ENCODE measurements at regions not wholly inside any gene's neighbourhood (a gene's known extent, or its start where the extent isn't known, plus 50 kb on each side); places are given as distances from the start of the nearest gene placed in this dataset.

- no peak for FAIRE-seq
Observed at GRCh38 chr14:40887912-40888311, 718.8 kb upstream of the LRFN5 start.

GRCh38 chr14:40870252-40870651, 736.4 kb upstream of the LRFN5 start:
- FAIRE-seq, result no peak

GRCh38 chr14:40859055-40859454, 747.6 kb upstream of the LRFN5 start:
- no peak for FAIRE-seq

- no peak for FAIRE-seq
Observed at GRCh38 chr14:40855343-40855742, 751.3 kb upstream of the LRFN5 start.

GRCh38 chr14:40850191-40850590, 756.5 kb upstream of the LRFN5 start:
- FAIRE-seq, result no peak

DNA sequence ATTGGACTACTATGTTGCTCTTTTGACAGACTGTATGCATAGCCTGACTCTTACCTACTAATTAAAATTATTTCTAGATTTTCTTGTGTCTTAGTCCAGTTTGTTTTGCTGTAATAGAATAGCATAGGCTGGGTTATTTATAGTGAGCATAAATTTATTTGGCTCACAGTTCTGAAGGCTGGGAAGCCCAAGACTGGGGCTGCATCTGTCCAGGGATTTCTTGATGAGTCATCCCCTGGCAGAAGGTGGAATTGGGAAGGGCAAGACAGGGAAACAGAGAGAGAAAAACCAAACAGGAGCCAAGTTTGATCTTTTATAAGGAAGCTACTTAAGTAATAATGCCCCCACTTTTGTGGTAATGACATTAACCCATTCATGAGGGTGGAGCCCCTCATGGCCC, 759.2 kb upstream of the LRFN5 start:
- no peak for FAIRE-seq

GRCh38 chr14:40842816-40843215, 763.9 kb upstream of the LRFN5 start:
- no peak for FAIRE-seq

DNA sequence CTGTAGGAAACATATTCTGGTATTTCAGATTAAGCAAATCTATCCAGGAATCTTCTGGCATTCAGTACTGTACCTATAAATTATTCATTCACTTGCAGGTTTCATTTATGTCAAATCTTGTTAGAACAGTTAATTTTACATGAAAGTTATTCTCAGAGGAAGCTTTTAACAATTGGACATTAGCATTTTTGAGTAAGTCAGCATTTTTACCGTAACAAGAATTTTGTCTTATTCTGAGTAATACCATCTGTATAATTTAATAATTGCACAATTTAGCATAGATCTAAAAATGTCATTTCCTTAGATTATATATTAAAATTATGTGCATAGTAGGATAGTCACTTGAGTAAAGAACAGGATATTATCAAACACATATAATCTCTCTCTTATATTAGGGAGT, 764.8 kb upstream of the LRFN5 start:
- no peak for FAIRE-seq

- FAIRE-seq, result no peak
Observed at GRCh38 chr14:40838601-40839000, 768.1 kb upstream of the LRFN5 start.

- FAIRE-seq, result no peak
Observed at GRCh38 chr14:40806471-40806870, 800.2 kb upstream of the LRFN5 start.

DNA sequence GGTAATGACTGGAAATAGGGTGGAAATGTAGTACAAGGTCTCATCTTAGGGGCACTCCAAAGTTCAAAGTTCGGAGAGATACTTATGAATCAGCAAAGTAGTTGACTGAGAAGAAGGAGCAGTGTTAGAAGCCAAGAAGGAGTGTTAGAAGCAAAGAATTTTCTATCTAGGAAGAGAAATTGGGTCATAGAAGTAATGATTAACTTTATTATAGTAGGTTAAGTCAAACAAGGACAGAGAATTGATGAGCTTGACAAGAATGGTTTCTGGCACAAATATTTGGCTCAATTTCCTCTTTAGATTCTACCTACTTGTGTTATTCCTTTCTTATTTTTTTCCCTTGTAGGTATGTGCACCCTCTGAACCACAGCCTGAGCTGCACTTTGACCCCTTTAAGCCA, 810.5 kb upstream of the LRFN5 start:
- no peak for FAIRE-seq

DNA sequence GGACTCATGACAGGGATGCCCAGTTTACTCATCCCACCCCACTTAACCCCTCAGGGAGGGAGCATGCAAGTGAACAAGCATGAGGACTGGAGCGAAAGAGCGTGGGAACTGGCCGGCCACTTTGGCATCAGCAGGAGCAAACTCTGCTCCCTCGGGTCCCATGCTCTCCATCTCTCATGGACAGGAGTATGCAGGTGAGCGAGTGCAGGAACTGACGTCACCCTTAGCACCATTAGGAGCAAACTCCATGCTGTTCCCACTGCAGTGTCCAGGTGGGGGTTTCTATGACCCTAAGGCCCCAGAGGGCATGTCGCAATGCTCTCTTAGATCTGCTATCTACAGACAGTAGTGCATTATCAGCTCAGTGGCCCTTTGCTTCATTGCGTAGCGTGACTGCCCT, 821.8 kb upstream of the LRFN5 start:
- FAIRE-seq, result no peak

- FAIRE-seq, result no peak
Observed at GRCh38 chr14:40762685-40763084, 844.0 kb upstream of the LRFN5 start.

DNA sequence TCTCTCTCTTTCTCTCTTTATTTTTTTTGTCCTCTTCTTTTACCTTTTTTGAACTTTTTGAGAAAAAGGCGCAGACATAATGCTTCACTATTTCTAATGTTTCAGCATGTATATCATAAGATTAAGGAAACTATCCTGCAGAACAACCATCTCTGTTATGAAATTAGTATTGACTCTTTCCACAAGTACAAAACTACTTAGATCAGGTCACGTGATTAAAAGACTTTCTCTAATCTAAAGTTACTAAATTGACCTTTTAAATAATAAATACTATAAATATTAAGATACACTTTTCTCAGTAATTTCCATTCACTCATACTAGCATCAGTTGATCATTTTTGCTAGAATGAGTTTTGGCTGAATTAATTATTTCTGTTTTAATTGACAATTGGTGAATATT, 844.5 kb upstream of the LRFN5 start:
- no peak for FAIRE-seq

DNA sequence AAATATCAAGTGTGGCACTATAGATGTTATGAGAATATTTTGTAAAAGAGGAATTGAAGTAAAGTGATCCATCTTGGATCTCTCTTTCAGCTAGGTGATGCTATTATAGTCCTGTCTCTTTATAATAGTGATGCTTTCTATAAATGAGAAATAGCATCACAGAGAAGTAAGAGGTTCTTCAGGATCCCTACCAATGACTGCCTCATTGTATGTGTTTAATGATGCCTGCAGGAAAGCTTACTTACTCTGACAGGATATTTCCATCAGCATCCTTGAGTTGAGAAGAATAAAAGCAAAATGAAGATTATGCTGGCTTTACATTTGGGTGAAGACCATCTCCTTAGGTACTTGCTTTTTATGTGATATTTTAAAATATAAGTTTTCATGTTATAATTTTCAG, 846.0 kb upstream of the LRFN5 start:
- no peak for FAIRE-seq

DNA sequence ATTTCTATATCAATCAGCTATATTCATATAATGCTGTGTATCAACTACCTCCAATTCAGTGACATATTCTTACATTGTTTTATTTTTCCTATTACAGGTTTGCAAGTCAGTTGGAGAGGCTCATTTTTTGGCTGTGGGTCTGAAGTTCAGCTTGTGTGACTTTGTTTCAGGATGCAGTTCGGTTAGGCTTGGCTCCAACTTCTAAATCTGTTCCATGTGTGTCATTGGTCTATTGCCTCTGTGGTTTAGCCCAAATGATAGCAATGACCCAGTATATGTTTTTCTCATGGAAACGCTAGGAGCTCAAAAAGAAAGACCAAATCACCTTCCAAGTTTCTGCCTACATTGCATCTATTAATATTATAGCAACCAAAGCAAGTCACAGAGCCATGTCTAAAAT, 848.6 kb upstream of the LRFN5 start:
- FAIRE-seq, result no peak

- FAIRE-seq, result no peak
Observed at GRCh38 chr14:40757376-40757950, 849.2 kb upstream of the LRFN5 start.

DNA sequence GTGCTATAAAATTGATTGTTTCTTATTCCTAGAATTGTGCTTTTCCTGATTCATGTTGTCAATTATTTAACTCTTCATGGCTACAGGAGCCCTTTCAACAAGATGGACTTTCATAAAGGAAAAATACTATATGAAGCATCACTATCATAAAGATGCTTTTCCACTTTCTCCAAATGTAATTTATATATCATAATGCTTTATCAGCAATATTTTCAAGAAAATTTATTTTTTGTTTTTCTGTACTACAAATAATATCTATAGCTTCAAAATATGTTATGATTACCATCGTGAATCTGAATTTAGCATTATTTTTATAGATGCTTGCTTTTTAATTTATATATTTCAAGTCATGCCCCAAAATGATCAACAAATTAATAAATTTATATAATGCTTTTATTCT, 873.5 kb upstream of the LRFN5 start:
- peak; percentile 55 for FAIRE-seq

GRCh38 chr14:40727107-40727506, 879.6 kb upstream of the LRFN5 start:
- no peak for FAIRE-seq

DNA sequence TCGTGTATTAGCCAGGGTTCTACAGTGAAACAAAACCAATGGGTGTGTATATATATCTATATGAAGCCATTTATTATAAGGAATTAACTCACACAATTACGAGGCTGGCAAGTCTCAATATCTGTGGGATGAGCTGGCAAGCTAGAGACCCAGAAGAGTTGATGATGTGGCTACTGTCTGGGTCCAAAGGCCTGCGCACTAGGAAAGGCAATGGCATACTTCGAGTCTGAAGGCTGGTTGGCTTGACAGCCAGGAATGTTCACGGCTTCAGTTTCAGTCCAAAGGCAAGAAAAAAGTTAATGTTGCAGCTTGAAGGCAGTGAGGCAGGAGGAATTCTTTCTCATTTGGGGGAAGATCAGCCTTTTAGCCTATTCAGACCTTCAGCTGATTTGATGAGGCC, 893.3 kb upstream of the LRFN5 start:
- no peak for FAIRE-seq

GRCh38 chr14:40697231-40697630, 909.4 kb upstream of the LRFN5 start:
- no peak for FAIRE-seq

DNA sequence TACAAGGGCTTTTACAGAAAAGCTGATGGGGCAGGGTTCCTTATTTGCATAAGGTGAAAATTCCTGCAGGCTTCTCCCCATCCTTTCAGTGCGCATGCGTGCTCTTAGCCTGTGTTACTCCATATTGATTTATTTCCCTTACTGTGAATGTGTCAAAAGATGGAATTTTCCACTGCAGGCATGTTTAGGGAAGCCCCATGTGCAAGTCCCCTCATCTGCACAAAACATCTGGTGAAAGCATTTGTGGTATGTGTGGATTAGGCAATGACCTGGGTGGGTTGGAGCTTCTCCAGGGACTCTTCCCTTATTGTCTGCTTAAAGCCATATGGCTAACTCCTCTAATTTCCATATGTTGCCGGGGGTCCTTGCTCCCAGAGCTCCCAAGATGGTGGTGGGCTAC, 912.7 kb upstream of the LRFN5 start:
- FAIRE-seq, result no peak

- no peak for FAIRE-seq
Observed at GRCh38 chr14:40691066-40691465, 915.6 kb upstream of the LRFN5 start.

DNA sequence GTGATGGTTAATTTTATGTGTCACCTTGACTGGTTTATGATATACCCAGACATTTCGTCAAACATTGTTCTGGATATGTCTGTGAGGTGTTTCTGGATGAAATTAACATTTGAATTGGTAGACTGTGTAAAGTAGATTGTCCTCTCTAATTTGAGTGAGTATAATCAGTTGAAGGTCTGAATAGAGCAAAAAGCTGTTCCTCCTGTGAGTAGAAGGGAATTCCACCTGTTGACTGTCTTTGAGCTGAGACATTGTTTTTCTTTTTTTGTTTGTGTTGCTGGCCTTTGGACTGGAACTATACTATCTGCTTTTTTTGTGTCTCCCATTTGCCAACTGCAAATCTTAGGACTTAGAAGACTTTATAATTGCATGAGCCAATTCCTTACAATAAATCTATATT, 920.9 kb upstream of the LRFN5 start:
- FAIRE-seq, result no peak

- no peak for FAIRE-seq
Observed at GRCh38 chr14:40684328-40684727, 922.3 kb upstream of the LRFN5 start.

Measured in colon (tissue), 2 donors.